Psoas muscle (tissue), 7 donors: ENCODE measurements at regions not wholly inside any gene's neighbourhood (a gene's known extent, or its start where the extent isn't known, plus 50 kb on each side); places are given as distances from the start of the nearest gene placed in this dataset.

Source experiments
- ATAC-seq, 4 donors: fragments of 200-7000 bp; cut with Tn5 transposase; one replicate each; pipeline ENCODE4 v1.9.1; 2020; ENCODE audit warnings: moderate library complexity in 3 of 4, mild to moderate bottlenecking in 2 of 4
- DNase-seq, 2 donors: peaks; one replicate each; pipeline ENCODE4 v3.0.0-alpha.2; 2020
- H3K27ac ChIP-seq: fragments of 200-600 bp; one replicate; pipeline ENCODE4 v1.8.0; 2022
- H3K27me3 ChIP-seq, 3 donors: fragments of 200-600 bp in 1 of 3; one replicate each; pipeline versions ENCODE4 v1.6.1 to v1.8.0; 2013 to 2022; ENCODE audit warnings: low read length in 2 of 3, mild to moderate bottlenecking in 2 of 3, moderate library complexity in 1 of 3; ENCODE audit not compliant: insufficient read depth in 3 of 3
- H3K36me3 ChIP-seq, 2 donors: fragments of 200-600 bp in 1 of 2; one replicate each; pipeline versions ENCODE4 v1.6.1 to v1.8.0; 2013 to 2022; ENCODE audit warnings: low read depth in 1 of 2, mild to moderate bottlenecking in 1 of 2, moderate library complexity in 1 of 2; ENCODE audit not compliant: insufficient read depth in 1 of 2
- H3K4me1 ChIP-seq: fragments of 200-600 bp; one replicate; pipeline ENCODE4 v1.8.0; 2022
- H3K4me3 ChIP-seq: fragments of 200-600 bp; one replicate; pipeline ENCODE4 v1.8.0; 2022; ENCODE audit warnings: mild to moderate bottlenecking
- H3K9me3 ChIP-seq: fragments of 200-600 bp; one replicate; pipeline ENCODE4 v1.8.0; 2022
- WGBS, 3 donors: extraction: QIAGEN DNeasy Blood & Tissue Kit; methylation state at CpG; one replicate each; pipeline versions ENCODE4 v1.1.6 to v1.1.7; 2013; 5-methylcytosine and 5-hydroxymethylcytosine counted together
- intact Hi-C, 2 donors: fragments of 100-400 bp; cut with DNase I; formaldehyde crosslinking; loops; one replicate each; pipeline versions ENCODE4 v1.11.0 to v1.14.2; 2022
- TF ChIP-seq, protein P1 (sequence below): fragments of 200-600 bp; IDR thresholded peaks from one replicate; pipeline ENCODE4 v1.8.0; 2022; ENCODE audit warnings: antibody characterized with exemption
- donor health status: healthy with polysubstance abuse.
- donor health status: DM: no; HTN: no; CAD: no; lungs with moderate emphysema.
- donor health status: Bipolar disorder and iron deficiency.
- donor health status: healthy.
- donor health status: DM: yes; HTN: yes; CAD: no.
- donor health status: DM: no; HTN: no; CAD: no.
- donor health status: DM: yes; HTN: yes; CAD: no.

DNA sequence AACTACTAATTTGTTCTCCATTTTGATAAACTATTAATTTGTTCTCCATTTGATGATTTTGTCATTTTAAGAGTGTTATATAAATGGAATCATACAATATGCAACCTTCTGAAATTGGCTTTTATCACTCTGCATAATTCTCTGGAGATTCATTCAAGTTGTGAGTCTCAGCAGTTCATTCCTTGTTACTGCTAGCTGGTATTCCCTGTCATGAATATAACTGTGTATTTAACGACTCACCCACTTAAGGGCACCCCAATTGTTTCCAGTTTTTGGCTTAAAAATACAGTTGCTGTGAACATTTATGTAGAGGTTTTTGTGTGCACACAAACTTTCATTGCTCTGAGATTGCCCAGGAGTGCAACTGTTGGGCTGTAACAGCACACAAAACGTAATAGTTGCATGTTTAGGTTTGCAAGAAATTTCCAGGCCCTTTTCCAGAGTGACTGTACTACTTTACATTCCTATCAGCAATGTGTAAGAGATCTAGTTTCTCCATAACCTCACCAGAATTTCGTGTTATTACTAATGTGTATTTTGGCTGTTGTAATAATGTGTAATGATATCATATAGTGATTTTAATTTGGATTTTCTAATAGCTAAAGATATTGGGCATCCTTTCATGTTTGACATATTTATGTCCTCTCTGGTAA, 153.2 kb upstream of the ADCY1 start:
- TF ChIP-seq, protein P1, sequence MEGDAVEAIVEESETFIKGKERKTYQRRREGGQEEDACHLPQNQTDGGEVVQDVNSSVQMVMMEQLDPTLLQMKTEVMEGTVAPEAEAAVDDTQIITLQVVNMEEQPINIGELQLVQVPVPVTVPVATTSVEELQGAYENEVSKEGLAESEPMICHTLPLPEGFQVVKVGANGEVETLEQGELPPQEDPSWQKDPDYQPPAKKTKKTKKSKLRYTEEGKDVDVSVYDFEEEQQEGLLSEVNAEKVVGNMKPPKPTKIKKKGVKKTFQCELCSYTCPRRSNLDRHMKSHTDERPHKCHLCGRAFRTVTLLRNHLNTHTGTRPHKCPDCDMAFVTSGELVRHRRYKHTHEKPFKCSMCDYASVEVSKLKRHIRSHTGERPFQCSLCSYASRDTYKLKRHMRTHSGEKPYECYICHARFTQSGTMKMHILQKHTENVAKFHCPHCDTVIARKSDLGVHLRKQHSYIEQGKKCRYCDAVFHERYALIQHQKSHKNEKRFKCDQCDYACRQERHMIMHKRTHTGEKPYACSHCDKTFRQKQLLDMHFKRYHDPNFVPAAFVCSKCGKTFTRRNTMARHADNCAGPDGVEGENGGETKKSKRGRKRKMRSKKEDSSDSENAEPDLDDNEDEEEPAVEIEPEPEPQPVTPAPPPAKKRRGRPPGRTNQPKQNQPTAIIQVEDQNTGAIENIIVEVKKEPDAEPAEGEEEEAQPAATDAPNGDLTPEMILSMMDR: no peak
- no peak overlapping the region for H3K4me3 ChIP-seq
- intact Hi-C loops: no loop called here
- H3K4me1 ChIP-seq: no peaks in the 10 kb centered on the region
- H3K27me3 ChIP-seq: no peaks in the 10 kb centered on the region
- H3K9me3 ChIP-seq: no peaks in the 10 kb centered on the region
- no peak overlapping the region for H3K27ac ChIP-seq
- no peak for ATAC-seq
- H3K36me3 ChIP-seq: no peaks in the 10 kb centered on the region
- WGBS, 3 donors: 38 to 48% (median 42%) methylated on average over 3 of the region's 3 CpGs
- no peak for DNase-seq

DNA sequence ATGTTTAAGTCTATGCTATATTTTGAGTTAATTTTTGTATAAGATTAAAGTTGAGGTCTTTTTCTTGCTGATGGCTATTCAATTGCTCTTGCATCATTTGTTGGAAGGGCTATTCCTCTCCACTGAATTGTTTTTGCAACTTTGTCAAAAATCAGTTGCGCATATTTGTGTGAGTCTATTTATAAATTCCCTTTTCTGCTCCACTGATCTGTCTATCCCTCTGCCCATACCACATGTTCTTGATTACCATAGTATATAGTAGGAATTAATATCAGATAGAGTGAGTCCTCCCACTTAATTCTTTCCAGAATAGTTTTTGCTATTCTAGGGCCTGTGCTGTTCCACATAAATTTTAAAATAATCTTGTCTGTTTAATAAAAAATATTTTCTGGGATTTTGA, 152.4 kb upstream of the ADCY1 start:
- no peaks in the 10 kb centered on the region for H3K36me3 ChIP-seq

DNA sequence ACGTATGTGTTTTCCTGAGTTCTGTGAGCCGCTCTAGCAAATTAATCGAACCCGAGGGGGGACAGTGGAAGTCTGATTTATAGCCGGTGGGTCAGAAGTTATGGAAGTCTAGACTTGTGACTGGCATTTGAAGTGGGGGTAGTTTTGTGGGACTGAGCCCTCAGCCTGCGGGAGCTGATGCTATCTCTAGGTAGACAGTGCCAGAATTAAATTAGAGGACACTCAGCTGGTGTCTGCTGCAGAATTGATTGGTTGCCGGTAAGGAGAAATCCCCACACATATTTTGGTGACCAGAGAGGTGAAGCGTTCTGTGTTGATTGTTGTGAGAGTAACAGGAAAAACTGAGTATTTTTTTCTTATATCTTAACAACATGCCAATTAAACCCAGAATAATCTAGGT, 143.8 kb upstream of the ADCY1 start:
- Histone ChIP-seq H3K4me1 (no peaks in the 10 kb centered on the region), H3K27me3 (no peaks in the 10 kb centered on the region), H3K36me3 (no peaks in the 10 kb centered on the region), H3K4me3 (no peak overlapping the region), H3K27ac (no peak overlapping the region), H3K9me3 (no peaks in the 10 kb centered on the region)
- DNase-seq (no peak), ATAC-seq (no peak)
- WGBS, 3 donors: 85 to 89% (median 87%) methylated on average over 8 of the region's 8 CpGs
- intact Hi-C loops: no loop called here
- TF ChIP-seq, protein P1: no peak

More for the DNA sequence above, 152.4 kb upstream of the ADCY1 start:
- Histone ChIP-seq H3K4me3 (no peak overlapping the region), H3K4me1 (no peaks in the 10 kb centered on the region), H3K27me3 (no peaks in the 10 kb centered on the region), H3K27ac (no peak overlapping the region), H3K9me3 (no peaks in the 10 kb centered on the region)
- intact Hi-C loops: no loop called here
- TF ChIP-seq, protein P1: no peak
- 67 to 84% (median 80%) methylated on average over 1 of the region's 1 CpG for WGBS, 3 donors
- no peak for ATAC-seq
- DNase-seq: no peak

DNA sequence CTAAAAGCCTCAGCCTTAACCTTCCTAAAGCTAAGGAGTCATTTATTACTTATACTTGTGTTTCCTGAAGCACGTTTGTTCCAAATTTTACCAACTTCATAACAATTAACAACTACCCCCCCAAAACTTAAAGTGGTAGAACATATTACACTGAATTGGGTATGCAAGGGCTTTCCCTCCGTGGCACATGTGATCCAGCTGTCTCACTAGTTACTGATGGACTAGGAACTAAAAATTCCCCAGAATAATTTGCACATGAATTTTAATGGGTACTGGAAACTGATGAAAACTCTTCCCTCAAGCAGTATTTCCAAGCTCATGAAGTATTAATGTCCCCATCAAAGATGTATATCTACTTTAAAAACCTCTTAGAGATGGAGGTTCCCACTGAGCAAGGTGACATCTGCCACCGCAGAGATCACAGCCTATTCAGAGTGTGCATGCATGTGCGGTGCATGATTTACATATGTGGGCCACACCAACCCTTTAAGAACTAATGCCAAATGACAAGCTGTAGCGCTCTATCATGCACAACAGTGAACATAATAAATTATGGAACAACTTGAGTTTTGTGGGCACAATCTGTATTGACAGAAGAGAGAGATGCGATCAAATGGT, 139.9 kb upstream of the ADCY1 start:
- H3K4me1 ChIP-seq: no peaks in the 10 kb centered on the region
- ATAC-seq (no peak), DNase-seq (no peak)
- intact Hi-C loops: no loop called here
- no peaks in the 10 kb centered on the region for H3K9me3 ChIP-seq
- H3K27ac ChIP-seq: no peak overlapping the region
- H3K36me3 ChIP-seq: no peaks in the 10 kb centered on the region
- 64 to 69% (median 64%) methylated on average over 6 of the region's 6 CpGs for WGBS, 3 donors
- H3K27me3 ChIP-seq: no peaks in the 10 kb centered on the region
- TF ChIP-seq, protein P1: no peak
- no peak overlapping the region for H3K4me3 ChIP-seq

DNA sequence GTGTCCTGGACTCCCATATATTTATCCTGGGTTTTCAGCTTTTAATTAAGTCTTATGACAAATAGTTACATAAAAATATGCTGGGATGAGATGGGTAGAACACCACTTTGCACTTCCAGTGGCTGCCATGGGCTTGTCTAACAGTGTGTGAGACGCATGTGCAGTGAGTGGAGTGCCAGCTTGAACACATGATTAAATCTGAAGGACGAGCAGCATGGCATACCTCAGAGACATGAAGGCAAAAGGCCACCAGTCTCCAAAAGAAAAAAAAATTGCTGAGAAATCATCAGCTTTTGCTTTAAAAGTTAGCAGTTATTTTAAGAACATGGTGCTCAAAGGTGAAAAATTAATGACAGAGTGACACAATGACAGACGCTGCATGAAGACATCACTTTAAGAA, 139.0 kb upstream of the ADCY1 start:
- DNase-seq (no peak), ATAC-seq (no peak)
- H3K9me3 ChIP-seq: peaks cover 7% of the 10 kb centered on the region
- no peak overlapping the region for H3K4me3 ChIP-seq
- WGBS, 3 donors: 49 to 69% (median 52%) methylated on average over 3 of the region's 3 CpGs
- H3K27me3 ChIP-seq: no peaks in the 10 kb centered on the region
- TF ChIP-seq, protein P1: no peak
- intact Hi-C loops: no loop called here
- no peaks in the 10 kb centered on the region for H3K4me1 ChIP-seq
- no peaks in the 10 kb centered on the region for H3K36me3 ChIP-seq
- no peak overlapping the region for H3K27ac ChIP-seq
